ENCODE measurements at regions not wholly inside any gene's neighbourhood (a gene's known extent, or its start where the extent isn't known, plus 50 kb on each side); places are given as distances from the start of the nearest gene placed in this dataset.

GRCh38 chr3:153338487-153338886 is 176.5 kb downstream of the RAP2B start:
- H3K27ac ChIP-seq (ENCODE audit: low read length): no peak overlapping the region
- no peaks in the 10 kb centered on the region for H3K9me3 ChIP-seq (ENCODE audit: control insufficient read depth, insufficient read depth, low read depth, low read length)
- H3K36me3 ChIP-seq (ENCODE audit: control insufficient read depth, insufficient read depth, low read length): no peaks in the 10 kb centered on the region
- intact Hi-C loops (cut with micrococcal nuclease; ENCODE audit: unreplicated experiment): no loop called here
- ChIA-PET CTCF (no interaction called here), POLR2A (no interaction called here)
- no peak for TF ChIP-seq SIN3A (IDR thresholded peaks at IDR 0.05; ENCODE audit: borderline replicate concordance, insufficient read depth, low read depth, low read length)
- no peak for TF ChIP-seq CTCF (IDR thresholded peaks at IDR 0.05)
- no peak for TF ChIP-seq POLR2AphosphoS5 (IDR thresholded peaks at IDR 0.05; ENCODE audit: low read depth, low read length)
- no peak for TF ChIP-seq REST (IDR thresholded peaks at IDR 0.05; ENCODE audit: insufficient read depth in 1 of 2, low read depth in 2 of 2, low read length in 1 of 2)
- TF ChIP-seq TCF7L2 (IDR thresholded peaks at IDR 0.05; ENCODE audit: low read depth, low read length): no peak
- no peaks in the 10 kb centered on the region for H3K27me3 ChIP-seq (ENCODE audit: control insufficient read depth, insufficient read depth, low read length)
- DNase-seq (ENCODE audit: low read depth, low spot score) (no peak), ATAC-seq (no peak)
- no peaks in the 10 kb centered on the region for H3K4me1 ChIP-seq (ENCODE audit: control insufficient read depth, insufficient read depth, low read length)
- in situ Hi-C loops (cut with HindIII; ENCODE audit: low pct_unique_long_range_greater_than_20kb, low sequenced_read_pairs): no loop called here
- BruUV-seq (replicated peaks): no TSS peak
- H3K4me3 ChIP-seq (ENCODE audit: low read depth in 2 of 2, low read length in 2 of 2): no peak overlapping the region

GRCh38 chr3:153339065-153339464 is 177.0 kb downstream of the RAP2B start:
- in situ Hi-C loops (cut with HindIII; ENCODE audit: low pct_unique_long_range_greater_than_20kb, low sequenced_read_pairs): no loop called here
- ChIA-PET CTCF (no interaction called here), POLR2A (no interaction called here)
- H3K9me3 ChIP-seq (ENCODE audit: control insufficient read depth, insufficient read depth, low read depth, low read length): no peaks in the 10 kb centered on the region
- no peak for DNase-seq (ENCODE audit: low read depth, low spot score)
- no TSS peak for BruUV-seq (replicated peaks)
- H3K4me1 ChIP-seq (ENCODE audit: control insufficient read depth, insufficient read depth, low read length): no peaks in the 10 kb centered on the region
- TF ChIP-seq SIN3A (IDR thresholded peaks at IDR 0.05; ENCODE audit: borderline replicate concordance, insufficient read depth, low read depth, low read length) (no peak), TCF7L2 (IDR thresholded peaks at IDR 0.05; ENCODE audit: low read depth, low read length) (no peak), POLR2AphosphoS5 (IDR thresholded peaks at IDR 0.05; ENCODE audit: low read depth, low read length) (no peak), CTCF (IDR thresholded peaks at IDR 0.05) (no peak), REST (IDR thresholded peaks at IDR 0.05; ENCODE audit: insufficient read depth in 1 of 2, low read depth in 2 of 2, low read length in 1 of 2) (no peak)
- no peaks in the 10 kb centered on the region for H3K36me3 ChIP-seq (ENCODE audit: control insufficient read depth, insufficient read depth, low read length)
- H3K27me3 ChIP-seq (ENCODE audit: control insufficient read depth, insufficient read depth, low read length): no peaks in the 10 kb centered on the region
- no peak overlapping the region for H3K27ac ChIP-seq (ENCODE audit: low read length)
- ATAC-seq: no peak
- intact Hi-C loops (cut with micrococcal nuclease; ENCODE audit: unreplicated experiment): no loop called here
- no peak overlapping the region for H3K4me3 ChIP-seq (ENCODE audit: low read depth in 2 of 2, low read length in 2 of 2)

Measured in Panc1 (cell line).